Transverse colon (tissue), 4 donors: ENCODE measurements at regions not wholly inside any gene's neighbourhood (a gene's known extent, or its start where the extent isn't known, plus 50 kb on each side); places are given as distances from the start of the nearest gene placed in this dataset.
"Not testable (repeated sequence)": the region's sequence is repeated elsewhere in the genome, so short reads cannot be mapped to it uniquely, and the experiment has no call there.

ENCODE experiments used
- DNase-seq: peaks from one replicate; pipeline ENCODE4 v3.0.0-alpha.2; 2019
- H3K27ac ChIP-seq, 4 donors: fragments of 200-600 bp; sonication (generic); 2 replicates each; pipeline ENCODE4 v1.5.1; 2016 to 2018; ENCODE audit warnings: inconsistent platforms in 4 of 4
- H3K27me3 ChIP-seq: fragments of 200-600 bp; sonication (generic); 2 replicates; pipeline ENCODE4 v1.5.1; 2017; ENCODE audit warnings: inconsistent platforms
- H3K36me3 ChIP-seq, 4 donors: fragments of 200-600 bp; sonication (generic); 2 replicates each; pipeline ENCODE4 v1.5.1; 2017 to 2019; ENCODE audit warnings: inconsistent platforms in 4 of 4
- H3K4me1 ChIP-seq, 4 donors: fragments of 200-600 bp; sonication (generic); 2 replicates each; pipeline ENCODE4 v1.5.1; 2017 to 2020; ENCODE audit warnings: inconsistent platforms in 4 of 4
- H3K4me3 ChIP-seq, 4 donors: fragments of 200-600 bp; sonication (generic); 1 replicate in 1 of 4; 2 replicates in 3 of 4; pipeline versions ENCODE4 v1.5.1 to v1.6.1; 2017 to 2019; ENCODE audit warnings: inconsistent platforms in 4 of 4
- H3K9me3 ChIP-seq, 2 donors: fragments of 200-600 bp; sonication (generic); 2 replicates each; pipeline ENCODE4 v1.5.1; 2017 to 2019; ENCODE audit warnings: inconsistent platforms in 2 of 2
- CTCF ChIP-seq, 5 experiments: fragments of 200-600 bp in 3 of 5; fragments of 450-650 bp in 2 of 5; sonication (generic) in 3 of 5; IDR thresholded peaks; 1 replicate in 2 of 5; 2 replicates in 3 of 5; pipeline ENCODE4 v1.5.1; 2016 to 2017; ENCODE audit warnings: antibody characterized with exemption in 5 of 5, inconsistent platforms in 3 of 5, mild to moderate bottlenecking in 2 of 5, moderate library complexity in 1 of 5
- EP300 ChIP-seq: sonication (generic); formaldehyde crosslinking; IDR thresholded peaks from one replicate; pipeline ENCODE4 v1.6.1; 2017; ENCODE audit warnings: antibody characterized with exemption, low read depth
- POLR2A ChIP-seq: fragments of 450-650 bp; IDR thresholded peaks from one replicate; pipeline ENCODE4 v1.6.1; 2016; ENCODE audit warnings: antibody characterized with exemption, mild to moderate bottlenecking, moderate library complexity
- POLR2AphosphoS5 ChIP-seq, 3 donors: sonication (generic); formaldehyde crosslinking; IDR thresholded peaks; one replicate each; pipeline ENCODE4 v1.6.1; 2016; ENCODE audit warnings: antibody characterized with exemption in 3 of 3
- WGBS, 2 donors: methylation state at CpG; one replicate each; pipeline ENCODE4 v1.1.5; 2018; ENCODE audit warnings: low coverage in 1 of 2; 5-methylcytosine and 5-hydroxymethylcytosine counted together
- in situ Hi-C, 4 donors: fragments of 200-750 bp; cut with MboI; loops; one replicate each; pipeline versions ENCODE4 v1.15.0 to v1.15.1; 2017; ENCODE audit warnings: low sequenced_read_pairs in 3 of 4, low pct_ligation_motif_present in 1 of 4, low pct_unique_long_range_greater_than_20kb in 1 of 4
- intact Hi-C: fragments of 100-400 bp; cut with DNase I; formaldehyde crosslinking; loops from one replicate; pipeline ENCODE4 v1.15.1; 2023; ENCODE audit warnings: low total_unique reads

DNA sequence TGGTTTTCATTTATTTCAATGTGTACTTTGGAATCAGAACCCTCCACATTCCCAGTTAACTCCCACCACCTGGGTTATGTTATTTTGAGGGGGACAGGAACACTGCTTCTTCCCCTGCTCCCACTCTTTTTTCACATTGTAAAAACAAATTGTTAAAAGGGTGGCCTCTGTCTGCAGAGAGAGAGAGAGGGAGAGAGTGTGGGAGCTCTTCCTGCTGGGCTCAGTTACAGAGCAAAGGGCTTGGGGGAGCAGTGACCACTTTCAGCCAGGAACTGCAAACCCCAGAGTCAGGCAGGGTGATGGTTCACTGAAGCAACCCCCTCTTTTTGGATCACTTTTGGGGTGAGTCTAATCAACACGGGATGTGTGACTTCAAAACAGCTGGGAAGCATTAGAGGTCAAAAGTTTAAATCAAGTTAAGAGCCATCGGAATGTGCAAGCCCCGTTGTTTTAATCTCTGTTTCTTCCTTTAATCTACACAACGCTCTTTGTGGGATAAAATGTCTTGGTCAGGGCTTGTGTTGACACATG, 577.0 kb upstream of the CDH11 start:
- Histone ChIP-seq H3K27me3 (no peaks in the 10 kb centered on the region), H3K4me1 (no peaks in the 10 kb centered on the region), H3K27ac (no peak overlapping the region), H3K9me3 (no peaks in the 10 kb centered on the region), H3K4me3 (no peak overlapping the region), H3K36me3 (no peaks in the 10 kb centered on the region)
- in situ Hi-C loops (no loop called here), intact Hi-C loops (no loop called here)
- DNase-seq, result no peak
- TF ChIP-seq POLR2AphosphoS5 (IDR thresholded peaks at IDR 0.05) (no peak), POLR2A (no peak), EP300 (no peak), CTCF (IDR thresholded peaks at IDR 0.05) (no peak)
- WGBS, 2 donors, result 16 to 26% methylated on average over 4 of the region's 4 CpGs

- 78 to 100% methylated on average over 2 to 5 of the region's 5 CpGs for WGBS, 2 donors
- Histone ChIP-seq H3K4me1 (no peaks in the 10 kb centered on the region), H3K9me3 (no peaks in the 10 kb centered on the region), H3K27ac (no peak overlapping the region), H3K36me3 (no peaks in the 10 kb centered on the region), H3K27me3 (no peaks in the 10 kb centered on the region), H3K4me3 (no peak overlapping the region)
- no peak for TF ChIP-seq POLR2AphosphoS5 (IDR thresholded peaks at IDR 0.05)
- TF ChIP-seq EP300, result no peak
- no peak for TF ChIP-seq CTCF (IDR thresholded peaks at IDR 0.05)
- no peak for TF ChIP-seq POLR2A
- in situ Hi-C loops (no loop called here), intact Hi-C loops (no loop called here)
- no peak for DNase-seq
Measured at GRCh38 chr16:65697521-65697920, 575.7 kb upstream of the CDH11 start.

GRCh38 chr16:65697065-65697464, 575.2 kb upstream of the CDH11 start:
- no peak overlapping the region for H3K27ac ChIP-seq
- intact Hi-C loops, result no loop called here
- DNase-seq, result no peak
- H3K27me3 ChIP-seq, result no peaks in the 10 kb centered on the region
- TF ChIP-seq POLR2A (no peak), POLR2AphosphoS5 (IDR thresholded peaks at IDR 0.05) (no peak), EP300 (no peak), CTCF (IDR thresholded peaks at IDR 0.05) (no peak)
- H3K4me3 ChIP-seq, result no peak overlapping the region
- no peaks in the 10 kb centered on the region for H3K4me1 ChIP-seq
- no peaks in the 10 kb centered on the region for H3K36me3 ChIP-seq
- WGBS, 2 donors, result 73 to 100% methylated on average over 1 of the region's 1 CpG
- no peaks in the 10 kb centered on the region for H3K9me3 ChIP-seq
- in situ Hi-C loops, result no loop called here

- WGBS, 2 donors, result 67 to 85% methylated on average over 3 to 4 of the region's 4 CpGs
- intact Hi-C loops, H3K9me3 ChIP-seq, H3K36me3 ChIP-seq, in situ Hi-C loops, H3K27ac ChIP-seq, H3K4me1 ChIP-seq, H3K4me3 ChIP-seq, H3K27me3 ChIP-seq, DNase-seq: not testable (repeated sequence)
Measured at GRCh38 chr16:65691846-65692245, 570.0 kb upstream of the CDH11 start.

- Histone ChIP-seq H3K9me3 (no peaks in the 10 kb centered on the region), H3K4me1 (no peaks in the 10 kb centered on the region), H3K27ac (no peak overlapping the region), H3K4me3 (no peak overlapping the region), H3K36me3 (no peaks in the 10 kb centered on the region), H3K27me3 (no peaks in the 10 kb centered on the region)
- no peak for TF ChIP-seq CTCF (IDR thresholded peaks at IDR 0.05)
- TF ChIP-seq POLR2AphosphoS5 (IDR thresholded peaks at IDR 0.05), result no peak
- TF ChIP-seq POLR2A, result no peak
- no peak for TF ChIP-seq EP300
- 94 to 100% methylated on average over 1 to 8 of the region's 8 CpGs for WGBS, 2 donors
- intact Hi-C loops, result no loop called here
- in situ Hi-C loops, result no loop called here
- no peak for DNase-seq
Measured at GRCh38 chr16:65689726-65690125, 567.9 kb upstream of the CDH11 start.
